ES-I3 (cell line): ENCODE measurements at regions not wholly inside any gene's neighbourhood (a gene's known extent, or its start where the extent isn't known, plus 50 kb on each side); places are given as distances from the start of the nearest gene placed in this dataset.

ENCODE experiments used
- H3K36me3 ChIP-seq: 2 replicates; pipeline ENCODE4 v1.6.1; 2013; ENCODE audit warnings: mild to moderate bottlenecking, low read length, control low read depth, moderate library complexity; ENCODE audit not compliant: insufficient read depth
- H3K4me1 ChIP-seq: 2 replicates; pipeline ENCODE4 v1.6.1; 2013; ENCODE audit warnings: mild to moderate bottlenecking, control low read depth, low read length; ENCODE audit not compliant: insufficient read depth
- H3K9ac ChIP-seq: 2 replicates; pipeline ENCODE4 v1.6.1; 2013; ENCODE audit warnings: low read depth, mild to moderate bottlenecking, low read length, moderate library complexity
- H3K9me3 ChIP-seq: 2 replicates; pipeline ENCODE4 v1.6.1; 2013; ENCODE audit warnings: mild to moderate bottlenecking, low read length, moderate library complexity; ENCODE audit not compliant: control insufficient read depth, insufficient read depth

- no peak overlapping the region for H3K9ac ChIP-seq
Observed at GRCh38 chr12:20024194-20024593, 344.1 kb upstream of the PDE3A start.

GRCh38 chr12:20028033-20028432 lies 340.3 kb upstream of the PDE3A start:
- H3K9me3 ChIP-seq: no peaks in the 10 kb centered on the region
- no peaks in the 10 kb centered on the region for H3K36me3 ChIP-seq
- no peaks in the 10 kb centered on the region for H3K4me1 ChIP-seq
- H3K9ac ChIP-seq: no peak overlapping the region

More at GRCh38 chr12:20024194-20024593, 344.1 kb upstream of the PDE3A start:
- no peaks in the 10 kb centered on the region for H3K36me3 ChIP-seq
- H3K9me3 ChIP-seq: no peaks in the 10 kb centered on the region
- no peaks in the 10 kb centered on the region for H3K4me1 ChIP-seq

GRCh38 chr12:20030826-20031225 lies 337.5 kb upstream of the PDE3A start:
- H3K9ac ChIP-seq: no peak overlapping the region
- H3K9me3 ChIP-seq: no peaks in the 10 kb centered on the region
- H3K36me3 ChIP-seq: no peaks in the 10 kb centered on the region
- no peaks in the 10 kb centered on the region for H3K4me1 ChIP-seq

GRCh38 chr12:20039562-20039961 lies 328.8 kb upstream of the PDE3A start:
- Histone ChIP-seq H3K9me3 (no peaks in the 10 kb centered on the region), H3K4me1 (no peaks in the 10 kb centered on the region), H3K36me3 (no peaks in the 10 kb centered on the region), H3K9ac (no peak overlapping the region)

- Histone ChIP-seq H3K9ac (no peak overlapping the region), H3K36me3 (no peaks in the 10 kb centered on the region), H3K9me3 (no peaks in the 10 kb centered on the region), H3K4me1 (no peaks in the 10 kb centered on the region)
Observed at GRCh38 chr12:20040184-20040583, 328.2 kb upstream of the PDE3A start.

GRCh38 chr12:20040831-20041230 lies 327.5 kb upstream of the PDE3A start:
- H3K9ac ChIP-seq: no peak overlapping the region
- no peaks in the 10 kb centered on the region for H3K36me3 ChIP-seq
- no peaks in the 10 kb centered on the region for H3K4me1 ChIP-seq
- no peaks in the 10 kb centered on the region for H3K9me3 ChIP-seq

GRCh38 chr12:20044351-20044750 lies 324.0 kb upstream of the PDE3A start:
- Histone ChIP-seq H3K36me3 (no peaks in the 10 kb centered on the region), H3K9me3 (no peaks in the 10 kb centered on the region), H3K9ac (no peak overlapping the region), H3K4me1 (no peaks in the 10 kb centered on the region)

GRCh38 chr12:20044846-20045245 lies 323.5 kb upstream of the PDE3A start:
- Histone ChIP-seq H3K9me3 (no peaks in the 10 kb centered on the region), H3K4me1 (no peaks in the 10 kb centered on the region), H3K9ac (no peak overlapping the region), H3K36me3 (no peaks in the 10 kb centered on the region)

- Histone ChIP-seq H3K36me3 (no peaks in the 10 kb centered on the region), H3K4me1 (no peaks in the 10 kb centered on the region), H3K9ac (no peak overlapping the region), H3K9me3 (no peaks in the 10 kb centered on the region)
Observed at GRCh38 chr12:20047901-20048300, 320.4 kb upstream of the PDE3A start.

- Histone ChIP-seq H3K9me3 (no peaks in the 10 kb centered on the region), H3K36me3 (no peaks in the 10 kb centered on the region), H3K9ac (no peak overlapping the region), H3K4me1 (no peaks in the 10 kb centered on the region)
Observed at GRCh38 chr12:20050221-20050620, 318.1 kb upstream of the PDE3A start.

GRCh38 chr12:20053782-20054181 lies 314.6 kb upstream of the PDE3A start:
- Histone ChIP-seq H3K4me1 (no peaks in the 10 kb centered on the region), H3K9me3 (no peaks in the 10 kb centered on the region), H3K36me3 (no peaks in the 10 kb centered on the region), H3K9ac (no peak overlapping the region)

- H3K36me3 ChIP-seq: no peaks in the 10 kb centered on the region
- no peaks in the 10 kb centered on the region for H3K9me3 ChIP-seq
- H3K9ac ChIP-seq: no peak overlapping the region
- H3K4me1 ChIP-seq: no peaks in the 10 kb centered on the region
Observed at GRCh38 chr12:20055856-20056255, 312.5 kb upstream of the PDE3A start.

GRCh38 chr12:20057398-20057797 lies 310.9 kb upstream of the PDE3A start:
- Histone ChIP-seq H3K9ac (no peak overlapping the region), H3K36me3 (no peaks in the 10 kb centered on the region), H3K9me3 (no peaks in the 10 kb centered on the region), H3K4me1 (no peaks in the 10 kb centered on the region)

GRCh38 chr12:20063116-20063515 lies 305.2 kb upstream of the PDE3A start:
- no peaks in the 10 kb centered on the region for H3K36me3 ChIP-seq
- no peak overlapping the region for H3K9ac ChIP-seq
- H3K4me1 ChIP-seq: no peaks in the 10 kb centered on the region
- no peaks in the 10 kb centered on the region for H3K9me3 ChIP-seq

GRCh38 chr12:20077618-20078017 lies 290.7 kb upstream of the PDE3A start:
- no peaks in the 10 kb centered on the region for H3K4me1 ChIP-seq
- H3K9ac ChIP-seq: no peak overlapping the region
- H3K36me3 ChIP-seq: no peaks in the 10 kb centered on the region
- no peaks in the 10 kb centered on the region for H3K9me3 ChIP-seq

- Histone ChIP-seq H3K9me3 (no peaks in the 10 kb centered on the region), H3K36me3 (no peaks in the 10 kb centered on the region), H3K4me1 (no peaks in the 10 kb centered on the region), H3K9ac (no peak overlapping the region)
Observed at GRCh38 chr12:20089077-20089476, 279.3 kb upstream of the PDE3A start.
